Stimulated activated CD4-positive, alpha-beta T cell treated with anti-CD3 and anti-CD28 coated beads, Interleukin-4, amount 100 ng/mL, for 48 hours (primary cell): ENCODE measurements at regions not wholly inside any gene's neighbourhood (a gene's known extent, or its start where the extent isn't known, plus 50 kb on each side); places are given as distances from the start of the nearest gene placed in this dataset.

Source experiments
- DNase-seq, 2 donors: peaks; one replicate each; pipeline ENCODE4 v3.0.0-alpha.2; 2020; ENCODE audit warnings: low read depth in 2 of 2

DNA sequence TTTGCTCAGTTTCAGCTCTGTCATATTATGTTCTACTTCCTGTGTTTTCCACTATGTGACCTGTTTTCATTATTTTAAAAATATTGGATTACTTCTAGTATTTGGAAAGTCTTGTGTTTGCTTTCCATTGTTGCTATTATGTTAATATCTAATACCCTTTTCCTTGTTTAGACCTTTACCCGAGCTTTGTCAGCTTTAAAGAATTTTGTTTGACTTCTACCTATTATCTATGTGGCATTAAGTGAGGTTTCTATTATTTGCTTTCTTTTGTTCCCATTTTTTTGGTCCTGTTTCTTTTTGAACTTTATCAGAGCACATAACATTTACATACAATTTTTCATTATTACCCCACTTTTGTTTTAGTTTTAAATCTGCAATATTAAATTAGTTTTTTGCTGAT is 202.7 kb downstream of the MANEA start:
- no peak for DNase-seq

DNA sequence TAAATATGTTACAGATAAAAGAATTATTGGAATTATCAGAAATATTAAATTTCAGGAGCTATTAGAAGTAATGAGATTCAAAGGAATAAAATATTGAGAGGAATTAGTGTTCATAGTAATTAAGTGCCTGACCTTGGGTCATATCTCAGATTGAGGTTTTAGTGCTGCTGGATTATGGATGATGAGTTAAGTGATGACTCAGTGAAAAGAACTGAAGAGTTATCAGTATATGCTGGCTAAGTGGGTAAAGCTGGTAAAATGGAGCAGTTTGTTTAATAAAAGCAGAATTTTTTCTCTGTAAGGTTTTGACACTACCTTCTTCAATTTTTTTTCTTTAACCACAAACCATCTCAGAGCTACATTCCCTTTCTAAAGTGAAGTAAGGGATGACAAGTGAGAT is 206.7 kb downstream of the MANEA start:
- DNase-seq: no peak

DNA sequence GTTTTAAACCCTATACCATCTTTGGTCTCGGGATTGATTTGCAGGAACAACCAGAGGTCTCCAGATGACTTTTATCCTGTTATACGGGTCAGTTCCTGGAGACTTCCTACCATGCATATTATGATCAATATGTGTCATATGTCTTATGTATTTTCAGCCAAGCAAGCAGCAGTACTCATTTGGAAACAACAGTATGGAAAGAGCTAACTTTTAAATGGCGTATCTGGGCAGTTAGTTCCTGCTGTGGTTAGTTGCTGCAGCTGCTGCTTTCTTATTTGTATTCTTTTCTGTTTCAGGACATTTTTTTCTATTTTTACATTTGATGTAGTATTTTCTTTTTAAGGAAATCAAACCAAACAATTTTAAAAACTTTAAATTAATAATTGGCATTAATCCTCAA is 207.5 kb downstream of the MANEA start:
- no peak for DNase-seq

- DNase-seq: no peak
Measured at GRCh38 chr6:95785785-95786184, 208.4 kb downstream of the MANEA start.

GRCh38 chr6:95786802-95787201 is 209.5 kb downstream of the MANEA start:
- no peak for DNase-seq

DNA sequence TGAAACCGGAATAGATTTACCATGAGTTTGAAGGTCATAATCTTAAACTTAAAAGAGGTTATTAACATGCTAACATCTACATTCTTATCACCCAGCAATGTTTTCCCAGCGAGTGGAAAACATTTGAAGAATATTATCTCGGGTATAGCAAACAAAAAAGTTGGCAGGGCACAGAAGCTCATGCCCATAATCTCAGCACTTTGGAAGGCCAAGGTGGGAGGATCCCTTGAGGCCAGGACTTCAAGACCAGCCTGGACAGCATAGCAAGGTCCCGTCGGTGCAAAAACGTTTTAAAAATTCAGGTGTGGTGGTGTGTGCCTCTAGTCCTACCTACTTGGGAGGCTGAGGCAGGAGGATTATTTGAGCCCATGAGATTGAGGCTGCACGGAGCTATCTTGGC is 213.5 kb downstream of the MANEA start:
- DNase-seq: no peak

GRCh38 chr6:95794749-95795148 is 217.4 kb downstream of the MANEA start:
- no peak for DNase-seq

DNA sequence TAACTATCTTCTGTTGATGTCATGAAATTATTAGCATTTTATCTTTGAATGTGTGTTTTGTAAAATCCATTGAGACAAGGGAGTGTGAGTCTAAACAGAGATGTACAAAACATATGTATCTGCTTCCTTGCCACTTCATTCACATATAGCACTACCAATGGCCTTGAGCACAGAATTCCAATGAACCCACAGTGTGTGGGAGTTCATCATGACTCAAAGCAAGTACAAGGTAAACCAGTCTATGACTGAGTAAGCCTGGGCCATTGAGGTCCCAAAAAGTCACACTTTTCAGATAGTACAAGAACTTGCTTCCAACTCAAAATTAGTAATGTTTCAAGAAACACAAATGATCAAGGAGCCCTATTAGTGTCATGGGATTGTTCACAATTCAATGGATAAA is 218.6 kb downstream of the MANEA start:
- no peak for DNase-seq

DNA sequence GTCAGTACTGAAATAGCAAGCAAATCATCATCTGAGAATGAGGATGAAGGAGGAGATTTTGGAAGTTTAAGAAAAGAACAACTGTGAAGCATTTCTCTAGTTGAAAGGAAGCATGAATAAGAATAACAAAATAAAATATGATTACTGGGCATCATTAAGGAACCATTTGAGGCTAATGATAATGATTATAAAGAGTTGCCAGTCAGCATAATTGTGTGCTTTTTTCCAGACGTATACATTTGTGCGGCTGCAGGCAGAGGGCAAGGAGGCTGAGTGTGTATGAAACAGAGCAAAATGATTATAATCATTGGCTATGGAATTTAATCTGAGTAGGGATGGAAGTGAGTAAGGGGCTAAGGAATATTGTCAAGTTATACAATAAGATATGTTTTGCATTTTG is 218.7 kb upstream of the FUT9 start:
- no peak for DNase-seq

- DNase-seq: no peak
Measured at GRCh38 chr6:95802978-95803377, 212.8 kb upstream of the FUT9 start.

DNA sequence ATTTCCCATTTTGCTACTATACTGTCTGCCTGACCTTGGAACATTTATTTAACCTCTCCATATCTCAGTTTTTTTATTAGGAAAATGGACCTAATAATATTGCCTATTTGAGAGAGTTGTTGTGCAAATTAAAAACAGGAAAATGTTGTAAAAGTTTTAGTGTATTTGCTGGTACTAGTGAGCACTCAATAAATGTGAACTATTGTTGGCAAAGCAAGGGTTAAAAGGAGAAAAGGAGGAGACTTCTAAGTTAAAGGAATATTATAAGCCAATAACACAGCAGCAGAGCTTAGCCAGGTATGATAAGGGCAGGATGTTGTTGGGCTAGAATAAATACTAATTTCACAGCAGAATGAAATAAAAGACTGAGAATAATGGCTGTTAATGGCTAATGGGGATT is 211.9 kb upstream of the FUT9 start:
- DNase-seq: no peak

DNA sequence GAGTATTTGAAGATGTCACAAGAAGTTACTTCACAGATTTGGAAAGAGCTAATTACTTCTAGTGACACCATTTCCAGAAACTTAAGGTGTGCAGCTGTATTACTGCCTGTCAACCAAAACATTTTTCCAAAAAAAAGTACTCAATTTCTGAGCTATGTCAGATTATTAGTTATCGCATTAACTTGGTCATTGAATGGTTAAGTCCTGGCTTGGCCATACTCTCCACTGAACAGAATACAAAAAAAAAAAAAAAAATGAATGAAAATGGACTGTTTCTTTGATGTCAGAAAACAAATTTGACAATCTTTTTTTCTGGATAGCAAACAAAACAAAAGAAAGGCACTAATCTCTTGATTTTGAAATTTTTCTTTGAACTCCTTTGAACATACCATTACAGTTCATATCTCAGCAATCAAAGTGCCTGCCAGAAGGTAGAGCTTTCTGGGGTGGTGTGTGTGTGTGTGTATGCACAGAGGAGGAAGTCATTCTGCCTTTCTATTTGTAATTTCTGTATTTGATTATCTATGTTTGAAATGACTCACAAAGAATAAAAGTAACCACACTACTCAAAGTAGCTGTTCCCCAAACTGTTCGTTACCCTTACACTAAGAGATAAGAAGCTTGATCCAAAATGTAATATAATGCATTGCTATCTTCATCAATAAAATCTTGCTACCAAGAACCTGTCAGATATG is 210.8 kb upstream of the FUT9 start:
- DNase-seq: no peak

GRCh38 chr6:95805699-95806098 is 210.1 kb upstream of the FUT9 start:
- DNase-seq: no peak

- no peak for DNase-seq
Measured at GRCh38 chr6:95815389-95816056, 200.3 kb upstream of the FUT9 start.

DNA sequence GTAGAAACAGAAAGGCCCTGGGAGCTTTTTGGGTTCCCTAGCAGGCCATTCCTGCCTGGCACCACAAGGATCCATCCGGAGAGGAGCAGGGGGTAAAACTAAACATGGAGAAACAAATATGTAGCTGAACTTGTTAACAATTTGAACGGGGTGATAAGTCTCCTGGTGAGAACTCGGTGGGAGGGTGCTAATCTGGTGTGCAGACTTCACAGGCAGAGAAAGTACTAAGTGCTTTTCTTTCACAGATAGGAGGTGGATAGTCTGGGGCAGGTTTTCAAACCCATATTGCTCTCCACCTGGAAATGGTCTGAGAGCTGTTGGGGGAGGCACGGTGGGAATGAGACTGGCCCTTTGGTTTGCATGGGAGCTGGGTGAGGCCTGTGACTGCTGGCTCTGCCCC is 196.3 kb upstream of the FUT9 start:
- no peak for DNase-seq

DNA sequence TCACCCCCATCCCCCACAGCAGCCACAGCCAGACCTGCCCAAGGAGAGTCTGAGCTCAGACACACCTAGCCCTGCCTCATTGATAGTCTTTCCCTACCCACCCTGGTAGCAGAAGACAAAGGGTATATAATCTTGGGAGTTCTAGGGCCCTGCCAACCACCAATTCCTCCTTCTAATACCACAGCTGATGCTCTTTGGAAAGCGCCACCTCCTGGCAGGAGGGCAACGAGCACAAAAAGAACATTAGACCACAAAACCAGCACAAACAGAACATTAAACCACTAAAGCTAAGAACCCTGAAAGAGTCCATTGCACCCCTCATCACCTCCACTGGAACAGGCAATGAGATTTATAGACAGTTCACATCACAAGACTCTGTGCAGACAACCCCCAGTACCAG is 195.8 kb upstream of the FUT9 start:
- no peak for DNase-seq

DNA sequence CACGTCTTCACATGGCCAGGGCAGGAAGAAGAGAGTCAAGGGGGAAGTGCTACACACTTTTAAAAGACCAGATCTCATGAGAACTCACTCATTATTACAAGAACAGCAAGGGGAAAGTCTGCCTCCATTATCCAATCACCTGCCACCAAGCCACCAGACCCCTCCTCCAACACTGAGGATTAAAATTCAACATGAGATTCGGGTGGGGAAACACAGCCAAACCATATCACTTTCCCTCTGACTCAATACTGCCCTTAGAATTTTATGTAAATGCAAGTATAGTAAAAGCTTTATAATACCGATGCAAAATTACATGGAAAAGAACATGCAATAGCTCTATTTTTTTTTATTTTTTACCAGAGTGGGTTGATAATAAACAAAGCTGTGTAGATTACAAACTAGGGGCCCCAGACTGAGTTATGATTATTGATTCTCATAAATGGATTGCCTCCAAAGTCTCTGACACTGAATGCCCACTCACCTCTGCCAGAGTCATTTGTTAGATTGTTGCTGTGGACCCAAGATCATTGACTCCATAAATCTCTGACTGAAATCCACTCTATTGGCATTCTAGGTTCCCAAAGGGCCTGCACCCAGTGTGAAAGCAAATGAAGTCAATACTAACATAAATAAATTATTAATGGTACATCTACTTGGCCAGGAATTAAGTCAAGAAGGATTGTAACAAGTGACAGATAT is 184.8 kb upstream of the FUT9 start:
- DNase-seq: no peak

- DNase-seq: no peak
Measured at GRCh38 chr6:95837890-95838289, 177.9 kb upstream of the FUT9 start.

DNA sequence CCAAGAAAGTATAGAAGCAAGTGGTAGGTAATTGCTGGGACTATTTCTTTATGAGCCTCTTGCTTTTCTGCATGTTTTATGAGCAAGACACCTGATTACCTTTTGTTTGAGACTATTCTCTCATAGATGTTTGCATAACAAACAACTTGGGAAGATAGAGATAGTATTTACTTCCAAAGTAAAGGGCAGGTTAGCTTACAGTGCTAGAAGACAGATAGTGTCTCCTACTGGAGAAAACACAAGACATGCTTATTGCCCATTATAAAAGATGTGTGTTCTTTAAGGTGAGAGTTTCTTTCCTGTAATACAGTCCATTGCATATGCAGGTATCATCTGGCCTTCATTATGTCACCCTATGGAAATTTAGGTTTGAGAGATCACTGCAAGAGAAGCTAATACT is 174.2 kb upstream of the FUT9 start:
- no peak for DNase-seq

DNA sequence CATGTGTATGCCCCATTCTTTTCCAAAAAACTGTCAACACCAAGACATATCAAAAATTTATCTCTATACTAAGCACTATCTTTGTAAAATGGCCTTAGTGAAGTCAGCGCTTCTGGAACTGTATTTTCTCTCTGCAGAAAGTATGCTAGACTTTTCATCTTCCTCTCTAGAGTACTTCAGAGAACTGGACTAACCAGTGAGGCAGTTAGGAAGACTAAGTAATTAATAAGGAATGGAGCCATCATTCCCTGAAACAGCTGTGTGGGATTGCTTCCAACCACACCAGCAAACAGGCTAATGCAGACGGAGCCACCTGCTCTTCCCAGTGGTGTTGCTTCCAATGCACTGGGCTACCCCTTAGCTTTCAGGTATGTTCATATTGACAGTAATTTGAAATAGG is 169.1 kb upstream of the FUT9 start:
- no peak for DNase-seq

DNA sequence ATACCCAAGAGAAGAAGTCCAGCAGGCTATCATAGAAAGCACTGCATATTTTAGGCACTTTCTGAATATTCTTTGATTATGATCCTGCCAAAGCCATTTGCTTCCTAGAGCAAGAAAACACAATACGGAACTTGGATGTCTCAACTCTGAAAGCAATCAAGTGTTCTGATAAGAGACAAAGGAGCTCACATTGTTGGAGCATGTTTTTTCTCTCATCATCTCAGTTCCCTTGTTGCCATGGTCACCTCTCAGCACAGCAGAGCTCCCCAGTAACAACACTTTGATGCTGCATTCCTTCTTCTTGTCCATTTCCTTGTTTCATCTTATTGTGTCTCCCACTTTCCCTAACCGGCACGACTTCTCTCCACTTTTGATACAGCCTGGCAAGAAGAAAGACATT is 168.7 kb upstream of the FUT9 start:
- no peak for DNase-seq

DNA sequence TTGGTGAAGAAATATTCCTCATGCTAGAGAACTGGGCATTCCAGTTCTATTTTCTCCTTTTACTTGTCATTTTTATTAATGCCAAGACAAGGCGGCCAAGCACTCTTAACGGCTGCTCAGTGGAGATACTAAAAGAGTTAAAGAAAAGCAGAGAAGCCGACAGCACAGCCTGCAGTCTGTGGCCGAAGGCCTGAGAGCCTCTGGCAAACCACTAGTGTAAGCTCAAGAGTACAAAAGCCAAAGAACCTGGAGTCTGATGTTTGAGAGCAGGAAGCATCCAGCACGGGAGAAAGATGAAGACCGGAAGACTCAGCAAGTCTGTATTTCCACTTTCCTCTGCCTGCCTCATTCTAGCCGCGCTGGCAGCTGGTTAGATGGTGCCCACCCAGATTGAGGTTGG is 167.1 kb upstream of the FUT9 start:
- DNase-seq: no peak

DNA sequence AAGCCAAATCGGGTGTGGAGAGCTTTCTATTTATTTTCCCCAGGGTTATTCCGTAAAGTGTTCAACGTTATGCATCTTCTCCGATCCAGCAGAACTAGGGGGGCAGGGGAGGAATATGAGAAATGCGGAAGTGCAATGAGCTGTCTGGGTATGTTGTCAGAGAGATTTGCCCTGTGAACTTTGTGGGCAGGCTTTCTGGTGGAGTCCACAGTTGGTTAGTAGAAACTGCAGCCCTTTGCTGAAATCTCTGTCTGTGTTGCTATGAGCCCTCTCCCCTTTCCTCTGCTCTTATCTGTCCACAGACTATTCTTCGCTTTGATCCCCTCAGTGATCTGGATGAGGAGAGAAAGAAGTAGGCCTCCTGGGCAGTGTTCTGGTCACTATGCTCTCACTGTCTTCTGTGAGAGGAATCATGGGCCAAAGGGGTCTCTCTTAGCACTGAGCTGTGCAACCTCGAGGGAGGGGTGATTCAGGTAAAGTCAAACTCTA is 158.9 kb upstream of the FUT9 start:
- no peak for DNase-seq
